SK-N-SH (cell line): ENCODE measurements at regions not wholly inside any gene's neighbourhood (a gene's known extent, or its start where the extent isn't known, plus 50 kb on each side); places are given as distances from the start of the nearest gene placed in this dataset.

Source experiments
- CTCF ChIA-PET: fragments of 300-600, 350-600 bp; formaldehyde crosslinking; extraction: SDS; loops from one replicate; lab custom pipeline; 2021; lab: Yijun Ruan, JAX
- POLR2A ChIA-PET: fragments of 350-600 bp; sonication (Branson Sonifier 250); formaldehyde crosslinking; extraction: SDS; loops from one replicate; lab custom pipeline; 2020; ENCODE audit warnings: antibody characterized with exemption, inconsistent platforms; lab: Yijun Ruan, JAX
- DNase-seq: peaks from one replicate; pipeline ENCODE4 v3.0.0; 2012
- H2AFZ ChIP-seq: fragments of 200-600 bp; sonication (generic); 2 replicates; pipeline ENCODE4 v1.8.1; 2016; ENCODE audit warnings: antibody characterized with exemption, mild to moderate bottlenecking, low read depth
- H3F3A ChIP-seq: fragments of 200-600 bp; sonication (generic); replicated peaks from 2 replicates; pipeline ENCODE3; 2016; ENCODE audit warnings: antibody characterized with exemption, mild to moderate bottlenecking; ENCODE audit not compliant: insufficient read depth
- H3K27ac ChIP-seq, 2 experiments: fragments of 200-500 bp in 1 of 2; fragments of 200-600 bp in 1 of 2; sonication (Bioruptor generic) in 1 of 2; sonication (generic), shearing (Covaris generic) in 1 of 2; 2 replicates each; pipeline versions ENCODE4 v1.5.1 to v1.6.1; 2014 to 2016; ENCODE audit warnings: low read depth in 2 of 2, inconsistent platforms in 1 of 2, low read length in 1 of 2, mild to moderate bottlenecking in 1 of 2, mixed read lengths in 1 of 2
- H3K27me3 ChIP-seq: fragments of 200-600 bp; sonication (generic), shearing (Covaris generic); 2 replicates; pipeline ENCODE4 v1.6.1; 2016; ENCODE audit warnings: mixed run types; ENCODE audit not compliant: insufficient read depth
- H3K36me3 ChIP-seq, 2 experiments: fragments of 200-500 bp in 1 of 2; fragments of 200-600 bp in 1 of 2; sonication (Bioruptor generic) in 1 of 2; sonication (generic) in 1 of 2; replicated peaks in 1 of 2; 2 replicates each; pipeline versions ENCODE3 to v1.5.1; 2014 to 2016; ENCODE audit warnings: low read length in 1 of 2, mild to moderate bottlenecking in 1 of 2; ENCODE audit not compliant: insufficient read depth in 2 of 2, control insufficient read depth in 1 of 2
- H3K4me1 ChIP-seq, 2 experiments: fragments of 200-500 bp in 1 of 2; fragments of 200-600 bp in 1 of 2; sonication (Bioruptor generic) in 1 of 2; sonication (generic), shearing (Covaris generic) in 1 of 2; 2 replicates each; pipeline versions ENCODE4 v1.5.1 to v1.6.1; 2014 to 2016; ENCODE audit warnings: low read depth in 1 of 2, low read length in 1 of 2, mixed run types in 1 of 2; ENCODE audit not compliant: insufficient read depth in 2 of 2, control insufficient read depth in 1 of 2
- H3K4me2 ChIP-seq: fragments of 200-600 bp; sonication (generic), shearing (Covaris generic); 2 replicates; pipeline ENCODE4 v1.6.1; 2017; ENCODE audit warnings: mixed run types
- H3K4me3 ChIP-seq, 2 experiments: fragments of 200-500 bp in 1 of 2; fragments of 200-600 bp in 1 of 2; sonication (Bioruptor generic) in 1 of 2; sonication (generic), shearing (Covaris generic) in 1 of 2; 2 replicates each; pipeline versions ENCODE4 v1.5.1 to v1.8.1; 2014 to 2016; ENCODE audit warnings: low read depth in 2 of 2, inconsistent platforms in 1 of 2, low read length in 1 of 2, mild to moderate bottlenecking in 1 of 2, mixed read lengths in 1 of 2, moderate library complexity in 1 of 2
- H3K79me2 ChIP-seq: fragments of 200-600 bp; sonication (generic); 2 replicates; pipeline ENCODE4 v1.8.1; 2017; ENCODE audit warnings: mild to moderate bottlenecking; ENCODE audit not compliant: insufficient read depth
- H3K9ac ChIP-seq: fragments of 200-600 bp; sonication (generic); 2 replicates; pipeline ENCODE4 v1.6.1; 2017; ENCODE audit warnings: mixed run types
- H3K9me2 ChIP-seq: fragments of 200-600 bp; sonication (generic); 2 replicates; pipeline ENCODE4 v1.6.1; 2017; ENCODE audit warnings: mixed run types
- H3K9me3 ChIP-seq: fragments of 200-600 bp; sonication (generic); 2 replicates; pipeline ENCODE4 v1.6.1; 2017; ENCODE audit warnings: mixed run types, mild to moderate bottlenecking, moderate library complexity
- H4K20me1 ChIP-seq: fragments of 200-600 bp; sonication (generic); 2 replicates; pipeline ENCODE4 v1.6.1; 2017; ENCODE audit warnings: mild to moderate bottlenecking, mixed run types; ENCODE audit not compliant: insufficient read depth
- GATA2 ChIP-seq: sonication (generic); formaldehyde crosslinking; IDR thresholded peaks from 2 replicates; pipeline ENCODE4 v1.5.0; 2020; ENCODE audit warnings: mild to moderate bottlenecking, missing genetic modification reagents
- IRF3 ChIP-seq: fragments of 150-350 bp; IDR thresholded peaks from 2 replicates; pipeline ENCODE4 v1.6.1; 2016; ENCODE audit warnings: mild to moderate bottlenecking, low read depth, low read length
- JUND ChIP-seq: IDR thresholded peaks from 2 replicates; pipeline ENCODE4 v1.4.0; 2012
- MXI1 ChIP-seq: IDR thresholded peaks from 2 replicates; pipeline ENCODE4 v1.6.1; 2012; ENCODE audit warnings: mild to moderate bottlenecking, low read depth, low read length, improper control_type of control experiment
- NFIC ChIP-seq: IDR thresholded peaks from 2 replicates; pipeline ENCODE4 v1.4.0; 2012; ENCODE audit warnings: borderline replicate concordance
- RAD21 ChIP-seq: IDR thresholded peaks from 2 replicates; pipeline ENCODE4 v1.6.1; 2012; ENCODE audit warnings: mild to moderate bottlenecking, low read length
- REST ChIP-seq: IDR thresholded peaks from 2 replicates; pipeline ENCODE4 v1.6.1; 2012; ENCODE audit warnings: mild to moderate bottlenecking, low read depth, low read length, moderate library complexity
- RXRA ChIP-seq: IDR thresholded peaks from 2 replicates; pipeline ENCODE4 v1.4.0; 2012; ENCODE audit warnings: low read depth, mild to moderate bottlenecking, borderline replicate concordance
- SMC3 ChIP-seq: IDR thresholded peaks from 2 replicates; pipeline ENCODE4 v1.6.1; 2012; ENCODE audit warnings: low read depth, low read length, improper control_type of control experiment
- TCF12 ChIP-seq: IDR thresholded peaks from 2 replicates; pipeline ENCODE4 v1.4.0; 2012
- TEAD4 ChIP-seq: IDR thresholded peaks from 2 replicates; pipeline ENCODE4 v1.4.0; 2012; ENCODE audit warnings: mild to moderate bottlenecking, borderline replicate concordance; ENCODE audit not compliant: insufficient read depth
- ZBTB33 ChIP-seq: IDR thresholded peaks from 2 replicates; pipeline ENCODE4 v1.4.0; 2012; ENCODE audit warnings: low read depth, borderline replicate concordance
- WGBS: methylation state at CpG from one replicate; pipeline ENCODE4 v1.1.6; 2017; ENCODE audit warnings: low lambda C conversion rate; 5-methylcytosine and 5-hydroxymethylcytosine counted together

- TF ChIP-seq REST (no peak), GATA2 (CRISPR knock-in tag) (no peak), ZBTB33 (no peak), IRF3 (no peak), JUND (no peak)
Observed at GRCh38 chr10:25797888-25798429, 136.1 kb upstream of the MYO3A start (continued).

GRCh38 chr10:25804505-25804904 is 129.5 kb upstream of the MYO3A start:
- H3K4me3 ChIP-seq, result no peak overlapping the region
- ChIA-PET CTCF (interaction anchor here (1.4 kb wide), 1 partner anchor 71 kb away, joined by 3 read pairs; no protein-coding TSS in a partner anchor), POLR2A (no interaction called here)
- H3K9ac ChIP-seq, result no peak overlapping the region
- H3K4me1 ChIP-seq, result no peaks in the 10 kb centered on the region
- H2AFZ ChIP-seq, result no peak overlapping the region
- H3F3A ChIP-seq, result no peaks in the 10 kb centered on the region
- no peaks in the 10 kb centered on the region for H3K79me2 ChIP-seq
- TF ChIP-seq RXRA (no peak), MXI1 (no peak), RAD21 (no peak), ZBTB33 (no peak), NFIC (no peak), JUND (no peak), TCF12 (no peak), TEAD4 (no peak), SMC3 (no peak), IRF3 (no peak)
- no peak for DNase-seq
- no peak overlapping the region for H3K27ac ChIP-seq
- H3K9me3 ChIP-seq, result no peaks in the 10 kb centered on the region
- H3K4me2 ChIP-seq, result no peak overlapping the region
- no peaks in the 10 kb centered on the region for H4K20me1 ChIP-seq
- no peaks in the 10 kb centered on the region for H3K36me3 ChIP-seq
- 0% methylated on average over 2 of the region's 2 CpGs for WGBS
- H3K27me3 ChIP-seq, result no peaks in the 10 kb centered on the region
- no peaks in the 10 kb centered on the region for H3K9me2 ChIP-seq
